Peyer's patch (tissue), 4 donors: ENCODE measurements at regions not wholly inside any gene's neighbourhood (a gene's known extent, or its start where the extent isn't known, plus 50 kb on each side); places are given as distances from the start of the nearest gene placed in this dataset.

Source experiments
- DNase-seq, 3 donors: peaks; one replicate each; pipeline ENCODE4 v3.0.0-alpha.2; 2017 to 2019
- H3K27ac ChIP-seq, 4 donors: fragments of 200-600 bp; sonication (generic); one replicate each; pipeline ENCODE4 v1.5.1; 2016 to 2019
- H3K27me3 ChIP-seq, 2 donors: fragments of 200-600 bp; sonication (generic); one replicate each; pipeline ENCODE4 v1.5.1; 2019
- H3K36me3 ChIP-seq, 3 donors: fragments of 200-600 bp; sonication (generic); one replicate each; pipeline ENCODE4 v1.5.1; 2016 to 2019
- H3K4me1 ChIP-seq, 4 donors: fragments of 200-600 bp; sonication (generic); one replicate each; pipeline ENCODE4 v1.5.1; 2016 to 2019
- H3K4me3 ChIP-seq, 4 donors: fragments of 200-600 bp; sonication (generic); 1 replicate in 3 of 4; 2 replicates in 1 of 4; pipeline ENCODE4 v1.5.1; 2016 to 2019; ENCODE audit warnings: mild to moderate bottlenecking in 1 of 4
- H3K9me3 ChIP-seq, 4 donors: fragments of 200-600 bp; sonication (generic); one replicate each; pipeline ENCODE4 v1.5.1; 2016 to 2019; ENCODE audit warnings: mild to moderate bottlenecking in 1 of 4
- CTCF ChIP-seq, 6 experiments: fragments of 450-650 bp in 4 of 6; fragments of 200-600 bp in 2 of 6; sonication (generic) in 1 of 6; IDR thresholded peaks; one replicate each; pipeline ENCODE4 v1.5.1; 2017 to 2019; ENCODE audit warnings: antibody characterized with exemption in 6 of 6, mild to moderate bottlenecking in 3 of 6, moderate library complexity in 1 of 6
- POLR2A ChIP-seq, 2 donors: fragments of 450-650 bp; IDR thresholded peaks; one replicate each; pipeline ENCODE4 v1.5.1; 2017; ENCODE audit warnings: antibody characterized with exemption in 2 of 2, mild to moderate bottlenecking in 2 of 2, moderate library complexity in 2 of 2

GRCh38 chr15:77836906-77837648, 204.4 kb upstream of the LINGO1 start:
- DNase-seq = peak in 1 of 3 donors; percentile 23
- H3K9me3 ChIP-seq = no peaks in the 10 kb centered on the region
- H3K4me1 ChIP-seq = no peaks in the 10 kb centered on the region
- no peak overlapping the region for H3K27ac ChIP-seq
- TF ChIP-seq POLR2A (IDR thresholded peaks at IDR 0.05) (no peak), CTCF (IDR thresholded peaks at IDR 0.05) (no peak)
- H3K36me3 ChIP-seq = no peaks in the 10 kb centered on the region
- no peak overlapping the region for H3K4me3 ChIP-seq
- H3K27me3 ChIP-seq = no peaks in the 10 kb centered on the region

DNA sequence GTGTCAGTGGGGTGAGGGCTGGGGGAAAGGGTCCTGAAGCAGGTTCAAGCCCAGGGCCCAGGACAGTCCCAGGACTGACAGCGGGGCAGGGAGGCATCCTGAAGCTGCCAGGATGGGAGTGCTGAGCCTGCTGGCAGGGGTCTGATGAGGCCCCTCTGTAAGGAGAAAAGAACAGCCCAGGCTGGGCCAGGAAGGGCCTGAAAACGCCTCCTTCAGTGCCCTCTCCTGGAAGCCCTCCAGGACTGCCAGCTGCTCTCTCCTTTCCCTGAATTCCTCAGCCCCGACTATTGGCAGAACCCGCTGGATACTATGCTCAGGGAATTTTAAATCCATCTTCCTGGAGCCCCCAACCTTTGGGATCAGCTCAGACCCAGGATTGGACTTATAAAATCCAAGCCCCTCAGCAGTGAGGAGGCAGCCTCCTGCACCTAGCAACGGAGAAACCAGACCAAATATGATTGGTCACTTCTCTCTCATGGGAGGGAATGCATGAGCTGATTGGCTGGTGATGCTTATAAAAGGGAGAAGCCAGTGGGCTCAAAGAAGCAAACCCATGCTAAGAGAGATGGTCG, 203.5 kb upstream of the LINGO1 start:
- Histone ChIP-seq H3K27ac (no peak overlapping the region), H3K9me3 (no peaks in the 10 kb centered on the region), H3K4me3 (no peak overlapping the region), H3K27me3 (no peaks in the 10 kb centered on the region), H3K36me3 (no peaks in the 10 kb centered on the region), H3K4me1 (no peaks in the 10 kb centered on the region)
- TF ChIP-seq POLR2A (IDR thresholded peaks at IDR 0.05) (no peak), CTCF (IDR thresholded peaks at IDR 0.05) (no peak)
- DNase-seq = peak in 1 of 3 donors; percentile 31

- Histone ChIP-seq H3K4me3 (no peak overlapping the region), H3K4me1 (no peaks in the 10 kb centered on the region), H3K27ac (no peak overlapping the region), H3K27me3 (no peaks in the 10 kb centered on the region), H3K9me3 (no peaks in the 10 kb centered on the region), H3K36me3 (no peaks in the 10 kb centered on the region)
- no peak for TF ChIP-seq POLR2A (IDR thresholded peaks at IDR 0.05)
- no peak for TF ChIP-seq CTCF (IDR thresholded peaks at IDR 0.05)
- no peak for DNase-seq
Observed at GRCh38 chr15:77834276-77834990, 201.7 kb upstream of the LINGO1 start.

GRCh38 chr15:77832874-77833273, 200.2 kb upstream of the LINGO1 start:
- DNase-seq = no peak

DNA sequence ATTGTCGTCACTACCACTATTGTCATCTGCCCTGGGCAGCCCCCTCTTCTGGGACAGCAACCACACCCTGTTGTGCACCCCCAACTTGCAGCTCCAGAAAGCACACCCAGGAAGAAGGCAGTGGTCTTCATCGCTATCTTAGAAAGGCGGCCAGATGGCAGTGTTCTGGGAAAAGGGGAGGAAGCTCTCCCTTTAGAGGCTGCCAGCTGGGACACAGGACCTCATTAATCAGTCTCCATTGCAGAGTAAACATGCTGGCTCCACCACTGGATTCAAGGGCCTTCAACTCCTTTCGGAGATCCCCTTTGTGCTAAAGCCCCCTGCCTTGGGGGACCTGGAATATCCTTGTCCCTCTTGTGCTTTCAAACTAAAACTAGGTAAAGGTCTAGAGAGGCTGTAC, 199.3 kb upstream of the LINGO1 start:
- DNase-seq = no peak
- no peak overlapping the region for H3K27ac ChIP-seq

More at GRCh38 chr15:77832874-77833273, 200.2 kb upstream of the LINGO1 start:
- TF ChIP-seq POLR2A (IDR thresholded peaks at IDR 0.05) = no peak
- no peak for TF ChIP-seq CTCF (IDR thresholded peaks at IDR 0.05)
- H3K4me1 ChIP-seq = no peaks in the 10 kb centered on the region
- H3K27me3 ChIP-seq = no peaks in the 10 kb centered on the region
- no peaks in the 10 kb centered on the region for H3K36me3 ChIP-seq
- H3K4me3 ChIP-seq = no peak overlapping the region
- no peak overlapping the region for H3K27ac ChIP-seq
- H3K9me3 ChIP-seq = no peaks in the 10 kb centered on the region

More for the DNA sequence above, 199.3 kb upstream of the LINGO1 start:
- H3K4me1 ChIP-seq = no peaks in the 10 kb centered on the region
- no peaks in the 10 kb centered on the region for H3K36me3 ChIP-seq
- H3K9me3 ChIP-seq = no peaks in the 10 kb centered on the region
- H3K27me3 ChIP-seq = no peaks in the 10 kb centered on the region
- no peak overlapping the region for H3K4me3 ChIP-seq
- no peak for TF ChIP-seq POLR2A (IDR thresholded peaks at IDR 0.05)
- no peak for TF ChIP-seq CTCF (IDR thresholded peaks at IDR 0.05)
